Duodenal mucosa (tissue), 2 donors: ENCODE measurements at regions not wholly inside any gene's neighbourhood (a gene's known extent, or its start where the extent isn't known, plus 50 kb on each side); places are given as distances from the start of the nearest gene placed in this dataset.

ENCODE experiments used
- H3K27ac ChIP-seq: one replicate; pipeline ENCODE4 v1.7.0; 2013; ENCODE audit warnings: low read depth, low read length
- H3K27me3 ChIP-seq, 2 donors: one replicate each; pipeline ENCODE4 v1.7.0; 2013; ENCODE audit warnings: low read length in 2 of 2, control low read depth in 1 of 2; ENCODE audit not compliant: insufficient read depth in 2 of 2, control insufficient read depth in 1 of 2
- H3K36me3 ChIP-seq, 2 donors: one replicate each; pipeline ENCODE4 v1.7.0; 2013; ENCODE audit warnings: low read length in 2 of 2, control low read depth in 1 of 2; ENCODE audit not compliant: insufficient read depth in 2 of 2, control insufficient read depth in 1 of 2
- H3K4me1 ChIP-seq, 2 donors: one replicate each; pipeline ENCODE4 v1.7.0; 2013; ENCODE audit warnings: low read length in 2 of 2, control low read depth in 1 of 2; ENCODE audit not compliant: insufficient read depth in 2 of 2, control insufficient read depth in 1 of 2
- H3K4me3 ChIP-seq, 2 donors: one replicate each; pipeline ENCODE4 v1.7.0; 2013; ENCODE audit warnings: low read length in 2 of 2, low read depth in 1 of 2
- H3K9ac ChIP-seq, 2 donors: one replicate each; pipeline ENCODE4 v1.7.0; 2013; ENCODE audit warnings: low read length in 2 of 2, low read depth in 1 of 2
- H3K9me3 ChIP-seq, 2 donors: one replicate each; pipeline ENCODE4 v1.7.0; 2013; ENCODE audit warnings: low read length in 2 of 2, control low read depth in 1 of 2; ENCODE audit not compliant: control insufficient read depth in 1 of 2

DNA sequence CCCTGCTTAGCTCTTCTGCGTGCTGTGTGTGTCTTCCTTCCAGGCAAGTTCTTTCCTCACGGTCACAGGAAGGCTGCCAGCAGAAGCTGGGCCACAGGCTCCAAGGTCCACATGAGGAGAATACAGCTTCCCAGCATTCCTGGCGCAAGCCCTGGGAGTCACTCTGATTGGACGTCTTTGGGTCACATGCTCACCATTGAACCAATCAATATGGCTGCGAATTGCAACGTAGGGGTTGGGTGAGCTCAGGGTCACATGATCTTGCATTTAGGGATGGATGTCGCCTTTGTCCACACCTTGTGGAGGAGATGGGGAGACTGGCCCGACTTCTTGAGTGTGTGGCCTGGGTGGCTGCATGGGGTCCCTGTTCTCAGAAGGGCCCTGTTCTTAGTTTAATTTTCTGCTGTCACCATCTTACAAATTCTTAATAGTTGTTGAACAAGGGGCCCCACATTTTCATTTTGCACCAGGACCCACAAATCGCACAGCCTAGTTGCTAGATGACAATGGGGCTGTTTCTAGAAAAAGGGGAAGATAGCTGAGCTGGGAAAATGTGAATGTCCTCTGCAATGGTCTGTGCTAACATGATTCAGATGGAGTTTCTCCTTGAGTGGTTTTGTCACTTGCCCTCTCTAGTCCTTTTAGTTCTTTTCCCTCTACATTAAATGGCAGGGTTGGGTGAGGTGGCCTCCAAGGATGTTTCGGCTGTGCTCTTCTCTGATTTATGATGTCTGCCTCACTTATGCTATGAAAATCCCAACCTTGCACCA, 149.6 kb downstream of the CDH26 start:
- Histone ChIP-seq H3K9me3 (no peaks in the 10 kb centered on the region), H3K4me3 (no peak overlapping the region)

DNA sequence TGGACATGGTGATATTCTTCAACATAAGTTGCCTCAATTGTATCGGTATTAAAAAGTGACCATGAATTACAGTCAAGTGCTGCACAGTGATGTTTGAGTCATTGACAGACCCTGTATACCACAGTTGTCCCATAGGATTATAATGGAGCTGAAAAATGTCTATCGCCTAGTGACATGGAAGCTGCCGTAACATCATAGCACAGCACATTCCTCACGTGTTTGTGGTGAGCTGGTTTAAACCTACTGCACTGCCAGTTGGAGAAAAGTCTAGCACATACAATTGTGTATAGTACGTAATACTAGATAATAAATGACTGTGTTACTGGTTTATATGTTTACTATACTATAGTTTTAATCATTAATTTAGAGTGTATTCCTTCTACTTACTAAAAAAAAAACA, 150.2 kb downstream of the CDH26 start:
- Histone ChIP-seq H3K4me1 (no peaks in the 10 kb centered on the region), H3K36me3 (no peaks in the 10 kb centered on the region), H3K27me3 (no peaks in the 10 kb centered on the region), H3K4me3 (no peak overlapping the region), H3K9me3 (no peaks in the 10 kb centered on the region), H3K27ac (no peak overlapping the region), H3K9ac (no peak overlapping the region)

More for the DNA sequence above, 149.6 kb downstream of the CDH26 start:
- Histone ChIP-seq H3K36me3 (no peaks in the 10 kb centered on the region), H3K4me1 (no peaks in the 10 kb centered on the region), H3K9ac (no peak overlapping the region), H3K27me3 (no peaks in the 10 kb centered on the region), H3K27ac (no peak overlapping the region)

DNA sequence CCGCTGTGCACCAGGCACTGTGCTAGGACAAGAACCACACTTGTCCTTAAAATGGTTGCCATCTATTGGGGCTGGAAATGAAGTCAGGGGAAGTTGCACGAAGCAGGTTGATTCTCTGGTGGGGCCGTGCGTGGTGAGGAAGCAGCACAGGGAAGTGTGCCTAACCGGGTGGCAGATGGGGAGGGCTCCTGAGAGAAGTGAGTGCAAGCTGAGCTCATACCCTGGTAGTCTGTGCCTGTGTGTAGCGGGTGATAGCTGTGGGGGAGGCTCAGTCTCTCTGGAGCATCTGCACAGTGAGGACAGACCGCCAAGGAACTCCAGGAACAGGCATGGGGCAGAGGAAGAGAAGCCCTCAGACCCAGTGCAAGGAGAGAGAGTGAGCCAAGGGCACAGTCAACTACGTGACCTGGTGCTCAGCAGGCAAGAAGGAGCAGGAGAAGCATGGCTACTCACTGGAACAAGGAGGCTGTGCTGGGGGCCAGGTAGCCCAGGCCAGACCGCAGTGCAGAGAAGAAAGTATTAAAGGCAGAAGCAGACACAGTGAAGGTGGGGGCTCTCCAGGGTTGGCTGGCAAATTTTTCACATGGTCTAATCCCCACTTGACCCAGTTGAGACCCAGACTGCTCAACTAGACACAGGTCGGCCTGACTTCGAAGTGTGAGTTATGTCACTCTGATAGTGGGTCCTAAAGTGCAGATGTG, 155.0 kb downstream of the CDH26 start:
- H3K27me3 ChIP-seq, result no peaks in the 10 kb centered on the region
- H3K9ac ChIP-seq, result no peak overlapping the region
- H3K4me3 ChIP-seq, result no peak overlapping the region
- no peaks in the 10 kb centered on the region for H3K4me1 ChIP-seq
- H3K36me3 ChIP-seq, result no peaks in the 10 kb centered on the region
- no peaks in the 10 kb centered on the region for H3K9me3 ChIP-seq
- no peak overlapping the region for H3K27ac ChIP-seq

DNA sequence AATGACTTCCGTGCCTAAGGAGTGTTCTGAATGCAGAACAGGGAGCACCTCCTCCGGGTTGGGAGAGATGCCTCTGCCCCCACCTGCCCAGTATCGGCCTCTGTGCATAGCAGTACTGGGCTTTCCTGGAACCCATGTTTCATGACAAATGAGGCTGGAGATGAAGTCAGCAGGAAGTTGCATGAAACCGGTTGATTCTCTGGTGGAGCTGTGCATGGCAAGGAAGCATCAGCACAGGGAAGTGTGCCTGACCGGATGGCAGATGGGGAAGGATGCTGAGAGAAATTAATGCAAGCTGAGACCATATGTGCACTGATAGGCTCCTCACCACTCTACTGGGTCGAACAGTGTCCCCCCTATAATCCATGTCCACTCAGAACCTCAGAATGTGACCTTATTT, 155.5 kb downstream of the CDH26 start:
- Histone ChIP-seq H3K27ac (no peak overlapping the region), H3K9ac (no peak overlapping the region), H3K4me1 (no peaks in the 10 kb centered on the region), H3K27me3 (no peaks in the 10 kb centered on the region), H3K4me3 (no peak overlapping the region), H3K9me3 (no peaks in the 10 kb centered on the region), H3K36me3 (no peaks in the 10 kb centered on the region)

DNA sequence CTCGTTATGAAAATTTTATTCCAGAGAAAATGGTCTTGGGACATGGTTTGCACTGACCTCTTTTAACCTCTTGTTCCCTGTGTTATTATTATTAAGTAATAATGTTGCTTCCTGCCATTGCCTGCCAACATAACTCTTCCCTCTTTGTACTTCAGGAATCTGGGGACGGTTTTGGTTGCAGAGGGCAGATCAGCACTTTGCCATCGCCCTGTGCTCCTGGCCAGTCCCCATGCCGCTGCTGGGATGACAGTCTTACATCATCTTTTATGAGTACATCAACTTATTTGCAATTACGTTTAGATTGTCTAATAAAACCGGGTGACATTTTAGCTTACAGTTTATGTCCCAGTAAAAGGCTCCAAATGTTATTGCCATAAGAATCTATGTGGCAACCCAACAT, 157.2 kb downstream of the CDH26 start:
- Histone ChIP-seq H3K9ac (no peak overlapping the region), H3K27me3 (no peaks in the 10 kb centered on the region), H3K4me3 (no peak overlapping the region), H3K9me3 (no peaks in the 10 kb centered on the region), H3K4me1 (no peaks in the 10 kb centered on the region), H3K36me3 (no peaks in the 10 kb centered on the region), H3K27ac (no peak overlapping the region)

DNA sequence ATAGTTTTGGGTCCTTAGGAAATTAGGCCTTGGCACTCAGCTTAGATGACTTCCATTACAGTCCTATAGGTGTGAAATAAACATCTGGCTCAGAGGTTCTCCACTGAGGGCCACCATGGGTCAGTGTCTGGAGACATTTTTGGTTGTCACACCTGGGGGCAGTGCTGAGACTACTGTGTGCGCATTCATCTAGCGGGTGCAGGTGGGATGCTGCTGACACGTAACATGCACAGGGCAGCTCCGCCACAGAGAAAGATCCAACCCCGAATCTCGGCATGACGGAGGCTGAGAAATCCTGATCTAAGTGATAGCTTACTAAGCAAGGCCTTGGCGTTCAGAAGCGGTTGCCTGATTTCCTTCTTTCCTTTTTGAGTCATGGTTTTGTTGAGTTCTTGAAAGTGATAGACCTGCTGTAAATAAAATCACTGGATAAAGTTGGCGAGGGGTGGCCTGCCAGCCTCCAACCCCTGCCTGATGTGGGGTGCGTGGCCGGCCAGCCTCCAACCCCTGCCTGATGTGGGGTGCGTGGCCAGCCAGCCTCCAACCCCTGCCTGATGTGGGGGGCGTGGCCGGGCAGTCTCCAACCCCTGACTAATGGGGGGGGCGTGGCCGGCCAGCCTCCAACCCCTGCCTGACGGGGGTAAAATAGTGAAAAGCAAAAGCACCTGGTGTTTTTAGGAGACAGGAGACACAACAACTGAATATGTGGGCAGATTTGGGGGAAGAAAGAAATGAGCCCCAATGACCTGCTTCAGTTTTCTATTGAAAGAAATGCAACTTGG, 158.1 kb downstream of the CDH26 start:
- no peaks in the 10 kb centered on the region for H3K4me1 ChIP-seq
- H3K36me3 ChIP-seq, result no peaks in the 10 kb centered on the region
- H3K9ac ChIP-seq, result no peak overlapping the region
- H3K9me3 ChIP-seq, result no peaks in the 10 kb centered on the region
- no peak overlapping the region for H3K4me3 ChIP-seq
- H3K27me3 ChIP-seq, result no peaks in the 10 kb centered on the region
- no peak overlapping the region for H3K27ac ChIP-seq

DNA sequence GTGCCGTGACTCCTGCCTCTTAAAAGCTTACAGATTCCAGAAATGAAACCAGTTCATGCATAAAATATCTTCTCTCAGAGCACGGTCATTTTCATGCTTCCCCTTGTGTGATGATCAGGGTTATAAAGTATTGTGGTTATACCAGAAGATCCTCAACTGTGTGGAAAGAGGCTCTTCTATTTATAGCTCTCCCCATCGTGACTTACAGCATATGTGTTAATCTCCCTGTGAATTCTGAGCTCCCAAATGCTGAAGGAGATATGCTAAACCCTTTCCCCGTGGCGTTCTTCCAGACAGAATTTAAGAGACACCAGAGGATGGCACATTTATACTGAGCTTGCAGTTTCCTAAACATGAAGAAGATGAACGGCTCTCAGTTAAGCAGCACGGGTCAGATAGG, 158.8 kb downstream of the CDH26 start:
- Histone ChIP-seq H3K27me3 (no peaks in the 10 kb centered on the region), H3K4me1 (no peaks in the 10 kb centered on the region), H3K9ac (no peak overlapping the region), H3K4me3 (no peak overlapping the region), H3K27ac (no peak overlapping the region), H3K36me3 (no peaks in the 10 kb centered on the region), H3K9me3 (no peaks in the 10 kb centered on the region)

DNA sequence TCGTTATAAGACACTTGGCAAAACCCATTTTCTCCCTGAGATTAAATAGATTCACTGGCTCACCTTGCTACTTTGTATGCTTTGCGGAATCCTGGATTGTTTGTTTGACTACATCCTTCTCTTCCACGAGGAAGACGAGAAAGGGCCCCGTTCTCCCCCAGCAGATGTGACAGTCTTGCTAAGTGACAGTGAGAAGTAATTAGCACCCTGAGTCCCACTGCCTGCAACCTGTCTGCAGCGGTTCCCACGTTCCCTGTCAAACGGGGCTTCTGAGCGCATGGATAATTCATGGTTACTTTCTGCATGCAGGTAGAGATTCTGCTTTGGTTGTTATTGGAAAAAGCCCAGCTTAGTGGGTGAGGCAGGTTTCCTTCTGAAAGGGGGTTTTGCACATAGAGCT, 163.7 kb downstream of the CDH26 start:
- H3K4me1 ChIP-seq, result no peaks in the 10 kb centered on the region
- no peaks in the 10 kb centered on the region for H3K36me3 ChIP-seq
- no peaks in the 10 kb centered on the region for H3K27me3 ChIP-seq
- no peak overlapping the region for H3K9ac ChIP-seq
- H3K27ac ChIP-seq, result no peak overlapping the region
- no peaks in the 10 kb centered on the region for H3K9me3 ChIP-seq
- H3K4me3 ChIP-seq, result no peak overlapping the region

DNA sequence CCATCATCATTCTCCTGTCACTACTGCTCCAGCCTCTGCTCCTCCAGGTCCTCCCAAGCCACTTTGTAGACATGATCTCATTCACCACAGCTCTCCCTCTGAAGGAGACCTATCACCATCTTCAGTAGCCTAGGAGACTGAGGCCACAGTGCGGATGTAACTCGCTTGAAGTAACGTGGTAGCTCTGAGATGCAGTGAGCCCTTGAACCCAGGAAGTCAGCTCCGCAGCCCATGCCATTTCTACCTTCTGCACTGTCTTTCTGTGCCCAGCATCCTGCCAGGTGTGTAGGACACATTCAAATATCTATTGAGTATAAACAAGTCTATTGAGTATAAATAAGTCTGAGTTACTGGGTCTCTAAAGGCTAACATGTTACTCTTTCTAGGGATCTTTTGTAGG, 164.4 kb downstream of the CDH26 start:
- no peaks in the 10 kb centered on the region for H3K27me3 ChIP-seq
- H3K27ac ChIP-seq, result no peak overlapping the region
- no peaks in the 10 kb centered on the region for H3K4me1 ChIP-seq
- no peaks in the 10 kb centered on the region for H3K36me3 ChIP-seq
- H3K9me3 ChIP-seq, result no peaks in the 10 kb centered on the region
- H3K4me3 ChIP-seq, result no peak overlapping the region
- no peak overlapping the region for H3K9ac ChIP-seq

DNA sequence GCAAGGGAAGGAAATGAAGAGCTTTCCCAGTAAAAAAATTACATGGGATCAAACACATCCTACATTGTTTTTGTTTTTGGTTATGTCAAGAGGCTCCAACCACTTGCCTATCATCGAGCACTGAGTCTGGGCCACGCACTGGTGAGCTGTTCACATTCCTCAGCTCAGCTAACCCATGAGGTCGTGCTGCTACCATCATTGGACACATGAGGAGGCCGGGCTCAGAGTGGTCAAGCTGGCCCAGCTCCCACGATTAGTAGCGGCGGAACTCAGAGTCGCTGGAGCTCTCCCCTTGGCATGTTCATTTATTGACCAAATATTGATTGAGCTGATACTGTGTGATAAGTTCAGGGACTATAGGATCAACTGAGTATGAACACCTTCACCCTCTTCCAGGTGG, 164.9 kb downstream of the CDH26 start:
- H3K36me3 ChIP-seq, result no peaks in the 10 kb centered on the region
- no peak overlapping the region for H3K9ac ChIP-seq
- H3K4me3 ChIP-seq, result no peak overlapping the region
- no peaks in the 10 kb centered on the region for H3K4me1 ChIP-seq
- peaks cover 0 to 4% of the 10 kb centered on the region in 2 donors for H3K27me3 ChIP-seq
- no peaks in the 10 kb centered on the region for H3K9me3 ChIP-seq
- H3K27ac ChIP-seq, result no peak overlapping the region
